Activated CD4-positive, alpha-beta T cell treated with anti-CD3 and anti-CD28 coated beads for 4 hours (primary cell): ENCODE measurements at regions not wholly inside any gene's neighbourhood (a gene's known extent, or its start where the extent isn't known, plus 50 kb on each side); places are given as distances from the start of the nearest gene placed in this dataset.
"Not testable (repeated sequence)": the region's sequence is repeated elsewhere in the genome, so short reads cannot be mapped to it uniquely, and the experiment has no call there.

Source experiments
- DNase-seq, 2 donors: peaks; one replicate each; pipeline ENCODE4 v3.0.0-alpha.2; 2020

- DNase-seq = no peak
These were observed 376.9 kb upstream of the NRG3 start for GRCh38 chr10:81498011-81498551.

GRCh38 chr10:81502677-81503359, 372.2 kb upstream of the NRG3 start:
- DNase-seq = no peak

- DNase-seq = not testable (repeated sequence)
These were observed 369.2 kb upstream of the NRG3 start for GRCh38 chr10:81505777-81506176.

GRCh38 chr10:81514811-81515210, 360.2 kb upstream of the NRG3 start:
- no peak for DNase-seq

GRCh38 chr10:81520688-81521087, 354.3 kb upstream of the NRG3 start:
- DNase-seq = no peak

GRCh38 chr10:81524467-81524866, 350.5 kb upstream of the NRG3 start:
- DNase-seq = no peak

GRCh38 chr10:81532403-81532802, 342.6 kb upstream of the NRG3 start:
- no peak for DNase-seq

- DNase-seq = no peak
These were observed 340.0 kb upstream of the NRG3 start for GRCh38 chr10:81534991-81535390.

- DNase-seq = no peak
These were observed 333.5 kb upstream of the NRG3 start for GRCh38 chr10:81541517-81541916.

- no peak for DNase-seq
These were observed 328.8 kb upstream of the NRG3 start for GRCh38 chr10:81546243-81546642.

GRCh38 chr10:81548160-81548559, 326.8 kb upstream of the NRG3 start:
- DNase-seq = no peak

- no peak for DNase-seq
These were observed 310.9 kb upstream of the NRG3 start for GRCh38 chr10:81564143-81564542.

- no peak for DNase-seq
These were observed 305.5 kb upstream of the NRG3 start for GRCh38 chr10:81569488-81569887.

- no peak for DNase-seq
These were observed 304.6 kb upstream of the NRG3 start for GRCh38 chr10:81570349-81570748.

- DNase-seq = no peak
These were observed 303.9 kb upstream of the NRG3 start for GRCh38 chr10:81570878-81571794.

- no peak for DNase-seq
These were observed 300.0 kb upstream of the NRG3 start for GRCh38 chr10:81575036-81575435.

- no peak for DNase-seq
These were observed 298.7 kb upstream of the NRG3 start for GRCh38 chr10:81576336-81576735.

GRCh38 chr10:81594991-81595390, 280.0 kb upstream of the NRG3 start:
- no peak for DNase-seq

- no peak for DNase-seq
These were observed 274.8 kb upstream of the NRG3 start for GRCh38 chr10:81600185-81600584.

- no peak for DNase-seq
These were observed 271.8 kb upstream of the NRG3 start for GRCh38 chr10:81603106-81603620.

GRCh38 chr10:81644485-81644884, 230.5 kb upstream of the NRG3 start:
- DNase-seq = not testable (repeated sequence)

- DNase-seq = no peak
These were observed 219.0 kb upstream of the NRG3 start for GRCh38 chr10:81655986-81656385.

GRCh38 chr10:81662837-81663236, 212.2 kb upstream of the NRG3 start:
- no peak for DNase-seq

- not testable (repeated sequence) for DNase-seq
These were observed 210.2 kb upstream of the NRG3 start for GRCh38 chr10:81664800-81665199.
